SU-DHL-6 (cell line): ENCODE measurements at regions not wholly inside any gene's neighbourhood (a gene's known extent, or its start where the extent isn't known, plus 50 kb on each side); places are given as distances from the start of the nearest gene placed in this dataset.

Experiments
- H2AFZ ChIP-seq: fragments of 200-600 bp; sonication (generic); 2 replicates; pipeline ENCODE4 v1.6.1; 2014; ENCODE audit warnings: low read depth, mild to moderate bottlenecking, moderate library complexity, mixed read lengths, antibody characterized with exemption, low read length; ENCODE audit not compliant: severe bottlenecking
- H3F3A ChIP-seq: fragments of 200-600 bp; shearing (Covaris generic); 2 replicates; pipeline ENCODE4 v1.6.0; 2016; ENCODE audit warnings: antibody characterized with exemption, mild to moderate bottlenecking; ENCODE audit not compliant: insufficient read depth
- H3K27ac ChIP-seq: fragments of 200-600 bp; sonication (generic); 2 replicates; pipeline ENCODE4 v1.5.1; 2016; ENCODE audit warnings: low read depth, mild to moderate bottlenecking, low read length, moderate library complexity, mixed read lengths
- H3K27me3 ChIP-seq: fragments of 200-600 bp; sonication (generic), shearing (Covaris generic); 2 replicates; pipeline ENCODE4 v1.6.0; 2014; ENCODE audit warnings: mild to moderate bottlenecking, low read length
- H3K36me3 ChIP-seq: fragments of 200-600 bp; sonication (generic); 2 replicates; pipeline ENCODE4 v1.6.1; 2014; ENCODE audit warnings: mild to moderate bottlenecking, low read length, mixed read lengths
- H3K4me2 ChIP-seq: fragments of 300-600, 200-600 bp; shearing (Covaris generic), sonication (generic); 2 replicates; pipeline ENCODE4 v1.6.0; 2014; ENCODE audit warnings: low read length, low read depth, mild to moderate bottlenecking; ENCODE audit not compliant: poor library complexity, severe bottlenecking
- H3K4me3 ChIP-seq: fragments of 200-600 bp; sonication (generic); 2 replicates; pipeline ENCODE4 v1.5.1; 2014; ENCODE audit warnings: antibody characterized with exemption, low read length, mild to moderate bottlenecking, mixed read lengths; ENCODE audit not compliant: insufficient read depth, poor library complexity, severe bottlenecking
- H3K79me2 ChIP-seq: fragments of 200-600 bp; sonication (generic); 2 replicates; pipeline ENCODE4 v1.6.1; 2014; ENCODE audit warnings: mild to moderate bottlenecking, low read length, moderate library complexity; ENCODE audit not compliant: insufficient read depth
- H3K9ac ChIP-seq: fragments of 200-600 bp; sonication (generic); 2 replicates; pipeline ENCODE4 v1.7.0; 2014; ENCODE audit warnings: mild to moderate bottlenecking, low read length
- H3K9me2 ChIP-seq: fragments of 200-600 bp; sonication (generic); replicated peaks from 2 replicates; pipeline ENCODE4 v1.6.1; 2014; ENCODE audit warnings: low read length; ENCODE audit not compliant: insufficient read depth
- H3K9me3 ChIP-seq: fragments of 200-600 bp; sonication (generic); 2 replicates; pipeline ENCODE4 v1.6.1; 2014; ENCODE audit warnings: low read length, mixed read lengths; ENCODE audit not compliant: insufficient read depth
- H4K20me1 ChIP-seq: fragments of 200-600 bp; sonication (generic); 2 replicates; pipeline ENCODE4 v1.6.1; 2014; ENCODE audit warnings: low read depth, mild to moderate bottlenecking, antibody characterized with exemption, low read length, moderate library complexity, mixed read lengths
- EZH2phosphoT487 ChIP-seq: fragments of 200-600 bp; sonication (generic), shearing (Covaris generic); conservative IDR thresholded peaks from 2 replicates; pipeline ENCODE4 v1.6.1; 2018; ENCODE audit warnings: mild to moderate bottlenecking, antibody characterized with exemption, low read length, moderate library complexity, mixed read lengths
- TF ChIP-seq, protein P1 (sequence below): fragments of 200-600 bp; sonication (generic); IDR thresholded peaks from one replicate; pipeline ENCODE4 v1.5.1; 2017; ENCODE audit warnings: antibody characterized with exemption, mild to moderate bottlenecking, low read length, moderate library complexity; ENCODE audit not compliant: insufficient read depth, poor library complexity, severe bottlenecking

DNA sequence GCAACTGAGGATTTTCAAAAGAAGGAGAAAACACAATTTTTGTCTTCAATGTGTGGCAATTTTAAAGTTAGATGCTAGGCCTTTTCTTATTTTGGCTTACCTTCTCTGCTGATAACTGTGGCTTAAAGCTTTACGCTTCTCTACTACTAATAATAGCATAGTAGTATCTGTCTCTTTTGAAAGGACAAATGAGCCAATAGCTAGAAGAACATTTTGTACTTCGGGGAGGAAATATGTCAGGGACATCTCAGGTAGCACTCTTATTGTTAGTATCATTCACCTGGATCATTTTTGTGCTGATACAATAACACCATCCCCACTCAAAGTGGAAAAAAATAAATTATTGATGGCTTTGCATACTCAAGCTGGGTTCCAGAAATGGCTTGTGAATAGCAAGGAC lies 586.1 kb upstream of the TBL1XR1 start:
- Histone ChIP-seq H3K9me3 (no peaks in the 10 kb centered on the region), H3K9me2 (no peaks in the 10 kb centered on the region), H3K27me3 (no peaks in the 10 kb centered on the region), H3F3A (no peaks in the 10 kb centered on the region), H3K79me2 (no peaks in the 10 kb centered on the region), H3K9ac (no peak overlapping the region), H3K36me3 (no peaks in the 10 kb centered on the region), H4K20me1 (no peaks in the 10 kb centered on the region), H3K27ac (no peak overlapping the region), H3K4me3 (no peak overlapping the region), H2AFZ (no peak overlapping the region), H3K4me2 (no peak overlapping the region)
- TF ChIP-seq, protein P1, sequence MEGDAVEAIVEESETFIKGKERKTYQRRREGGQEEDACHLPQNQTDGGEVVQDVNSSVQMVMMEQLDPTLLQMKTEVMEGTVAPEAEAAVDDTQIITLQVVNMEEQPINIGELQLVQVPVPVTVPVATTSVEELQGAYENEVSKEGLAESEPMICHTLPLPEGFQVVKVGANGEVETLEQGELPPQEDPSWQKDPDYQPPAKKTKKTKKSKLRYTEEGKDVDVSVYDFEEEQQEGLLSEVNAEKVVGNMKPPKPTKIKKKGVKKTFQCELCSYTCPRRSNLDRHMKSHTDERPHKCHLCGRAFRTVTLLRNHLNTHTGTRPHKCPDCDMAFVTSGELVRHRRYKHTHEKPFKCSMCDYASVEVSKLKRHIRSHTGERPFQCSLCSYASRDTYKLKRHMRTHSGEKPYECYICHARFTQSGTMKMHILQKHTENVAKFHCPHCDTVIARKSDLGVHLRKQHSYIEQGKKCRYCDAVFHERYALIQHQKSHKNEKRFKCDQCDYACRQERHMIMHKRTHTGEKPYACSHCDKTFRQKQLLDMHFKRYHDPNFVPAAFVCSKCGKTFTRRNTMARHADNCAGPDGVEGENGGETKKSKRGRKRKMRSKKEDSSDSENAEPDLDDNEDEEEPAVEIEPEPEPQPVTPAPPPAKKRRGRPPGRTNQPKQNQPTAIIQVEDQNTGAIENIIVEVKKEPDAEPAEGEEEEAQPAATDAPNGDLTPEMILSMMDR, result no peak
- no peak for TF ChIP-seq EZH2phosphoT487

DNA sequence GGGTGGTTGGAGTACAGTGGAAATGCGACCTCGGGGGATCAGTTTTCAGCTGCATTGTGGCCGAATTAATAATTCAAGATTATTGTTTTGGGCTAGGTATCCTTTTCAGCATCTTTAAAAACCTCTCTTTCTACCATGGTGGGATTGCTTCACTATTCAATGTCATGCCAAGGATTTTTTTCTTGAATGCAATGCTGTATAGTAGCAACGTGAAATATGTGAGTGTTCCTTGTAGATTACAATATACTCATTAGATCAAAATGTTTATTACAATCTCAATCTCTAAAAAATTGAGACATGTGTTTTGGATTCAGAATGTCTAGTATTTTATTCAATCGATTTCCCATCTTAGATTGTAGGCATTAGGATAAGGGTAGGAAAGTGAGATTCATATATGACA lies 586.5 kb upstream of the TBL1XR1 start:
- no peaks in the 10 kb centered on the region for H3K9me3 ChIP-seq
- TF ChIP-seq, protein P1, result no peak
- no peak for TF ChIP-seq EZH2phosphoT487
- H3K9me2 ChIP-seq, result no peaks in the 10 kb centered on the region

GRCh38 chr3:177787279-177788041 lies 590.2 kb upstream of the TBL1XR1 start:
- no peak overlapping the region for H3K27ac ChIP-seq
- no peaks in the 10 kb centered on the region for H3F3A ChIP-seq
- TF ChIP-seq, protein P1, result no peak
- no peak for TF ChIP-seq EZH2phosphoT487
- H3K9ac ChIP-seq, result no peak overlapping the region
- H3K9me3 ChIP-seq, result no peaks in the 10 kb centered on the region
- H2AFZ ChIP-seq, result no peak overlapping the region
- no peaks in the 10 kb centered on the region for H3K9me2 ChIP-seq
- no peak overlapping the region for H3K4me3 ChIP-seq
- H3K36me3 ChIP-seq, result no peaks in the 10 kb centered on the region
- no peak overlapping the region for H3K4me2 ChIP-seq
- H3K27me3 ChIP-seq, result no peaks in the 10 kb centered on the region
- no peaks in the 10 kb centered on the region for H4K20me1 ChIP-seq
- H3K79me2 ChIP-seq, result no peaks in the 10 kb centered on the region

More for the DNA sequence above, 586.5 kb upstream of the TBL1XR1 start:
- Histone ChIP-seq H3K36me3 (no peaks in the 10 kb centered on the region), H3K4me2 (no peak overlapping the region), H3K9ac (no peak overlapping the region), H3K27me3 (no peaks in the 10 kb centered on the region), H4K20me1 (no peaks in the 10 kb centered on the region), H3K79me2 (no peaks in the 10 kb centered on the region), H2AFZ (no peak overlapping the region), H3K4me3 (no peak overlapping the region), H3K27ac (no peak overlapping the region), H3F3A (no peaks in the 10 kb centered on the region)
